H1 (cell line): ENCODE measurements at regions not wholly inside any gene's neighbourhood (a gene's known extent, or its start where the extent isn't known, plus 50 kb on each side); places are given as distances from the start of the nearest gene placed in this dataset.

Source experiments
- CTCF ChIA-PET: fragments of 300-600 bp; sonication (Branson Sonifier 250); formaldehyde crosslinking; loops from one replicate; lab custom pipeline; 2021; ENCODE audit not compliant: partially characterized antibody; lab: Charles Lee
- POLR2A ChIA-PET: fragments of 300-600 bp; sonication (Branson Sonifier 250); formaldehyde crosslinking; loops from one replicate; lab custom pipeline; 2021; ENCODE audit warnings: inconsistent platforms; ENCODE audit not compliant: partially characterized antibody; lab: Charles Lee
- DNase-seq, 2 experiments: peaks; one replicate each; pipeline versions ENCODE4 v3.0.0 to v3.0.0-alpha.2; 2010 to 2022; ENCODE audit warnings: low spot score in 2 of 2, low read depth in 1 of 2, mixed read lengths in 1 of 2
- FAIRE-seq: peaks from 2 replicates; lab custom pipeline; 2011; peaks lifted over from hg19 to GRCh38; lab: Jason Lieb, UNC
- H2AFZ ChIP-seq: 2 replicates; pipeline ENCODE4 v1.8.1; 2012; ENCODE audit warnings: low read length, inconsistent platforms
- H2AK5ac ChIP-seq: 2 replicates; pipeline ENCODE4 v1.6.1; 2013; ENCODE audit warnings: low read depth, low read length
- H2BK120ac ChIP-seq: replicated peaks from 2 replicates; pipeline ENCODE3; 2013; ENCODE audit warnings: low read depth, low read length, inconsistent platforms
- H2BK12ac ChIP-seq: 2 replicates; pipeline ENCODE4 v1.6.1; 2013; ENCODE audit warnings: low read depth, low read length
- H2BK15ac ChIP-seq: 2 replicates; pipeline ENCODE4 v1.6.1; 2013; ENCODE audit warnings: low read length
- H2BK20ac ChIP-seq: 2 replicates; pipeline ENCODE4 v1.6.1; 2013; ENCODE audit warnings: low read length
- H2BK5ac ChIP-seq: 2 replicates; pipeline ENCODE4 v1.6.1; 2013; ENCODE audit warnings: low read depth, low read length
- H3K14ac ChIP-seq: 2 replicates; pipeline ENCODE4 v1.6.1; 2013; ENCODE audit warnings: inconsistent platforms; ENCODE audit not compliant: insufficient read length
- H3K18ac ChIP-seq: 2 replicates; pipeline ENCODE4 v1.6.1; 2013; ENCODE audit warnings: low read length; ENCODE audit errors: extremely low read depth
- H3K23ac ChIP-seq: 2 replicates; pipeline ENCODE4 v1.6.1; 2013; ENCODE audit warnings: inconsistent platforms; ENCODE audit not compliant: insufficient read length
- H3K23me2 ChIP-seq: 2 replicates; pipeline ENCODE4 v1.6.1; 2013; ENCODE audit warnings: low read depth, low read length
- H3K27ac ChIP-seq: 2 replicates; pipeline ENCODE4 v1.6.1; 2011; ENCODE audit warnings: low read depth, low read length, inconsistent platforms
- H3K27me3 ChIP-seq, 4 experiments: replicated peaks in 1 of 4; 1 replicate in 1 of 4; 2 replicates in 3 of 4; pipeline versions ENCODE4 v1.6.1 to v1.8.1; 2011 to 2013; ENCODE audit warnings: low read length in 3 of 4, mild to moderate bottlenecking in 3 of 4, inconsistent platforms in 2 of 4, mixed read lengths in 2 of 4, moderate library complexity in 1 of 4; ENCODE audit not compliant: control insufficient read depth in 3 of 4, insufficient read depth in 3 of 4; ENCODE audit errors: extremely low read depth in 1 of 4
- H3K36me3 ChIP-seq, 4 experiments: 2 replicates each; pipeline versions ENCODE4 v1.6.1 to v1.8.1; 2011 to 2013; ENCODE audit warnings: mild to moderate bottlenecking in 4 of 4, low read length in 3 of 4, moderate library complexity in 2 of 4, control low read depth in 1 of 4, inconsistent platforms in 1 of 4; ENCODE audit not compliant: insufficient read depth in 4 of 4, control insufficient read depth in 2 of 4
- H3K4ac ChIP-seq: replicated peaks from 2 replicates; pipeline ENCODE3; 2013; ENCODE audit warnings: low read length, low read depth, mixed read lengths, inconsistent platforms; ENCODE audit not compliant: insufficient read length
- H3K4me1 ChIP-seq, 4 experiments: replicated peaks in 1 of 4; 1 replicate in 1 of 4; 2 replicates in 3 of 4; pipeline versions ENCODE4 v1.6.1 to v1.8.1; 2011 to 2013; ENCODE audit warnings: low read length in 3 of 4, inconsistent platforms in 2 of 4, mixed read lengths in 1 of 4; ENCODE audit not compliant: insufficient read depth in 4 of 4, control insufficient read depth in 3 of 4
- H3K4me2 ChIP-seq, 2 experiments: 2 replicates each; pipeline versions ENCODE4 v1.6.1 to v1.8.1; 2011 to 2013; ENCODE audit warnings: low read depth in 2 of 2, low read length in 2 of 2, control low read depth in 1 of 2, inconsistent platforms in 1 of 2, mild to moderate bottlenecking in 1 of 2; ENCODE audit not compliant: insufficient read depth in 1 of 2
- H3K4me3 ChIP-seq, 4 experiments: fragments of 200-600, 300-600 bp in 1 of 4; sonication (generic), shearing (Covaris generic), sonication (Bioruptor Twin) in 1 of 4; 2 replicates each; pipeline versions ENCODE4 v1.5.1 to v1.8.1; 2011 to 2016; ENCODE audit warnings: low read length in 4 of 4, low read depth in 3 of 4, control low read depth in 2 of 4, inconsistent platforms in 2 of 4, mild to moderate bottlenecking in 2 of 4, mixed read lengths in 1 of 4, moderate library complexity in 1 of 4; ENCODE audit not compliant: insufficient read depth in 2 of 4; ENCODE audit errors: extremely low read depth in 1 of 4
- H3K56ac ChIP-seq: replicated peaks from 2 replicates; pipeline ENCODE3; 2013; ENCODE audit warnings: low read depth, mild to moderate bottlenecking, mixed read lengths, low read length, inconsistent platforms; ENCODE audit not compliant: insufficient read length
- H3K79me1 ChIP-seq: 2 replicates; pipeline ENCODE4 v1.6.1; 2013; ENCODE audit warnings: low read depth, low read length, control low read depth
- H3K79me2 ChIP-seq, 2 experiments: 2 replicates each; pipeline versions ENCODE4 v1.6.1 to v1.8.1; 2012 to 2013; ENCODE audit warnings: low read length in 2 of 2, mild to moderate bottlenecking in 2 of 2, inconsistent platforms in 1 of 2; ENCODE audit not compliant: insufficient read depth in 2 of 2, control insufficient read depth in 1 of 2
- H3K9ac ChIP-seq, 4 experiments: replicated peaks in 1 of 4; 1 replicate in 1 of 4; 2 replicates in 3 of 4; pipeline versions ENCODE4 v1.6.1 to v1.8.1; 2011 to 2013; ENCODE audit warnings: low read depth in 3 of 4, low read length in 3 of 4, control low read depth in 2 of 4, mild to moderate bottlenecking in 2 of 4, moderate library complexity in 2 of 4, inconsistent platforms in 1 of 4; ENCODE audit errors: extremely low read depth in 1 of 4
- H3K9me3 ChIP-seq, 2 experiments: 2 replicates each; pipeline versions ENCODE4 v1.6.1 to v1.8.1; 2012 to 2013; ENCODE audit warnings: mild to moderate bottlenecking in 2 of 2, moderate library complexity in 2 of 2, control low read depth in 1 of 2, inconsistent platforms in 1 of 2, low read depth in 1 of 2, low read length in 1 of 2, mixed read lengths in 1 of 2; ENCODE audit not compliant: insufficient read depth in 2 of 2
- H4K20me1 ChIP-seq, 2 experiments: replicated peaks in 1 of 2; 2 replicates each; pipeline versions ENCODE3 to v1.8.1; 2011 to 2013; ENCODE audit warnings: inconsistent platforms in 2 of 2, low read length in 2 of 2, mild to moderate bottlenecking in 1 of 2; ENCODE audit not compliant: insufficient read depth in 2 of 2, control insufficient read depth in 1 of 2
- H4K5ac ChIP-seq: 2 replicates; pipeline ENCODE4 v1.6.1; 2013; ENCODE audit warnings: low read length, low read depth, mixed read lengths, inconsistent platforms; ENCODE audit not compliant: insufficient read length
- H4K8ac ChIP-seq: 2 replicates; pipeline ENCODE4 v1.8.0; 2013; ENCODE audit warnings: mild to moderate bottlenecking, moderate library complexity, low read length, inconsistent platforms; ENCODE audit not compliant: insufficient read depth; ENCODE audit errors: extremely low read depth
- H4K91ac ChIP-seq: replicated peaks from 2 replicates; pipeline ENCODE3; 2013; ENCODE audit warnings: low read length, mixed read lengths, inconsistent platforms; ENCODE audit not compliant: insufficient read length
- ASH2L ChIP-seq: fragments of 200-600, 300-600 bp; sonication (generic); IDR thresholded peaks from one replicate; pipeline ENCODE4 v1.7.1; 2017; ENCODE audit warnings: low read length
- BCL11A ChIP-seq, 2 experiments: IDR thresholded peaks; one replicate each; pipeline ENCODE4 v1.6.1; 2011; ENCODE audit warnings: low read depth in 2 of 2, low read length in 2 of 2, mild to moderate bottlenecking in 2 of 2
- CBX5 ChIP-seq: fragments of 300-800, 300-1000 bp; sonication (generic); IDR thresholded peaks from 2 replicates; pipeline ENCODE4 v1.7.1; 2016; ENCODE audit warnings: antibody characterized with exemption, low read length, low read depth
- CREB1 ChIP-seq: IDR thresholded peaks from 2 replicates; pipeline ENCODE4 v1.6.1; 2012; ENCODE audit warnings: inconsistent platforms
- CTBP2 ChIP-seq: IDR thresholded peaks from 2 replicates; pipeline ENCODE4 v1.7.0; 2011; ENCODE audit warnings: borderline replicate concordance, mild to moderate bottlenecking, moderate library complexity, mixed read lengths, low read length; ENCODE audit not compliant: insufficient read depth, insufficient read length
- GABPA ChIP-seq: IDR thresholded peaks from 2 replicates; pipeline ENCODE4 v1.6.1; 2011; ENCODE audit warnings: mild to moderate bottlenecking, low read length, moderate library complexity, borderline replicate concordance; ENCODE audit not compliant: insufficient read depth
- HDAC2 ChIP-seq, 2 experiments: fragments of 300-600 bp in 1 of 2; sonication (generic) in 1 of 2; IDR thresholded peaks; 2 replicates each; pipeline ENCODE4 v1.6.1; 2011 to 2012; ENCODE audit warnings: low read depth in 2 of 2, low read length in 2 of 2, mild to moderate bottlenecking in 2 of 2, moderate library complexity in 2 of 2, borderline replicate concordance in 1 of 2, inconsistent platforms in 1 of 2
- POU5F1 ChIP-seq: IDR thresholded peaks from 2 replicates; pipeline ENCODE4 v1.6.1; 2011; ENCODE audit warnings: low read depth, mild to moderate bottlenecking, low read length, moderate library complexity
- RAD21 ChIP-seq, 2 experiments: IDR thresholded peaks in 1 of 2; conservative IDR thresholded peaks in 1 of 2; 2 replicates each; pipeline ENCODE4 v1.6.1; 2011; ENCODE audit warnings: low read depth in 2 of 2, low read length in 2 of 2, improper control_type of control experiment in 1 of 2, inconsistent platforms in 1 of 2, mild to moderate bottlenecking in 1 of 2, moderate library complexity in 1 of 2
- RXRA ChIP-seq: IDR thresholded peaks from 2 replicates; pipeline ENCODE4 v1.6.1; 2011; ENCODE audit warnings: low read depth, mild to moderate bottlenecking, low read length, moderate library complexity; ENCODE audit not compliant: insufficient read depth
- SIX5 ChIP-seq: IDR thresholded peaks from 2 replicates; pipeline ENCODE4 v1.6.1; 2011; ENCODE audit warnings: mild to moderate bottlenecking, low read depth, low read length
- TAF1 ChIP-seq: IDR thresholded peaks from 2 replicates; pipeline ENCODE4 v1.6.1; 2011; ENCODE audit warnings: mild to moderate bottlenecking, low read depth, low read length
- YY1 ChIP-seq: IDR thresholded peaks from 2 replicates; pipeline ENCODE4 v1.6.1; 2011; ENCODE audit warnings: low read depth, mild to moderate bottlenecking, low read length
- ZNF274 ChIP-seq: IDR thresholded peaks from 2 replicates; pipeline ENCODE4 v1.7.0; 2012; ENCODE audit warnings: low read length, borderline replicate concordance; ENCODE audit errors: extremely low read depth
- WGBS, 2 experiments: shearing (Covaris generic) in 1 of 2; methylation state at CpG; one replicate each; pipeline versions ENCODE4 v1.1.6 to v1.1.7; 2013 to 2015; ENCODE audit warnings: low lambda C conversion rate in 2 of 2, mixed read lengths in 2 of 2, inconsistent platforms in 1 of 2, low coverage in 1 of 2, missing lambda C conversion rate in 1 of 2; ENCODE audit not compliant: insufficient replicate concordance in 2 of 2, insufficient coverage in 1 of 2, insufficient read length in 1 of 2; ENCODE audit errors: extremely low coverage in 1 of 2, missing lambda C conversion rate in 1 of 2; 5-methylcytosine and 5-hydroxymethylcytosine counted together

DNA sequence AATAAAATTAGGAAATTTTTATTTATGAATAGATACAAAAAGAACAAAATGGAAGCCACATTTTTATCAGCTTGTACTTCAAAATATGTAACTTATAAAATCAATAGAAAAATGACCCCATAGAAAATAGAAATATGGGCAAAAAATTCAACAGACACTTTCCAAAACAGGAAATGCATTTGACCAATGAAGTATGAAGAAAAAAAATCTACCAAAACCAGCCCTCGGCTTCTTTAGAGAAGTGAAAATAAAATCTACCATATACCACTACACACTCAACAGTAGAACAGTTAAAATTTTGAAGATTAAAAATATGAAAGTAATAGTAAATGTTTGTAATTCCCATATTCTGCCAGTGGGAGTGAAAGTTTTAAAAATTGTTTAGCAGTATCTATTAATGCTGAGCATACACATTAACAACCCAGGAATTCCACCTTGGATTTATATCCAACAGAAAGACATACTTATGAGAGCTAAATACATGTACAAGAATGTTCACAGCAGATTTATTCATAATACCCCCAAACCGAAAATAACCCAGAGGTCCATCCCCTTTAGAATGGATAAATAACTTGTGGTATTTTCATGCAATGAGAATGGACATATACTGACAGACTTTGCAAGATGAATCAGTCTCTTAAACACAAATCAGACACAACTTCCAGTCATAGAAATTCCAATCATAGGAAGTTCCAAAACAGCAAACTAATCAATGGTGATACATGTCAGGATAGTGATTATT, 318.0 kb downstream of the FIGN start:
- Histone ChIP-seq H3K9me3 (no peaks in the 10 kb centered on the region), H2BK5ac (no peak overlapping the region), H3K4ac (no peak overlapping the region), H3K4me3 (no peak overlapping the region), H3K14ac (no peak overlapping the region), H4K20me1 (no peaks in the 10 kb centered on the region), H3K23ac (no peak overlapping the region), H2BK12ac (no peak overlapping the region), H3K27me3 (no peaks in the 10 kb centered on the region), H2BK15ac (no peak overlapping the region), H4K91ac (no peak overlapping the region), H3K27ac (no peak overlapping the region), H3K23me2 (no peaks in the 10 kb centered on the region), H2BK20ac (no peak overlapping the region), H3K79me1 (no peaks in the 10 kb centered on the region), H3K4me2 (no peak overlapping the region), H2AK5ac (no peak overlapping the region), H2BK120ac (no peak overlapping the region), H4K8ac (no peak overlapping the region), H3K4me1 (no peaks in the 10 kb centered on the region), H3K56ac (no peak overlapping the region), H3K18ac (no peak overlapping the region), H3K79me2 (no peaks in the 10 kb centered on the region), H3K36me3 (no peaks in the 10 kb centered on the region), H3K9ac (no peak overlapping the region), H4K5ac (no peak overlapping the region), H2AFZ (no peak overlapping the region)
- POLR2A ChIA-PET = no interaction called here
- FAIRE-seq (no peak), DNase-seq (no peak)
- 94% methylated on average over 2 of the region's 2 CpGs; no CpG with 5 or more reads in 1 of the 2 experiments for WGBS, 2 experiments
- CTCF ChIA-PET = no interaction called here
- TF ChIP-seq GABPA (no peak), ZNF274 (no peak), ASH2L (no peak), SIX5 (no peak), RAD21 (IDR thresholded peaks at IDR 0.05 in 1 of 2, conservative IDR thresholded peaks at IDR 0.05 in 1 of 2; ENCODE audit: low read depth in 2 of 2, low read length in 2 of 2) (no peak), TAF1 (no peak), HDAC2 (IDR thresholded peaks at IDR 0.05; ENCODE audit: borderline replicate concordance in 1 of 2, low read depth in 2 of 2, low read length in 2 of 2) (no peak), RXRA (no peak), POU5F1 (no peak), CREB1 (no peak), CBX5 (no peak), CTBP2 (no peak), YY1 (no peak), BCL11A (IDR thresholded peaks at IDR 0.05; ENCODE audit: low read depth in 2 of 2, low read length in 2 of 2) (no peak)
